IMR-90 (cell line): ENCODE measurements at regions not wholly inside any gene's neighbourhood (a gene's known extent, or its start where the extent isn't known, plus 50 kb on each side); places are given as distances from the start of the nearest gene placed in this dataset.

ENCODE experiments used
- ATAC-seq: fragments of 200-7000 bp; cut with Tn5 transposase; 2 replicates; pipeline ENCODE4 v1.9.1; 2020; ENCODE audit warnings: low read depth, mild to moderate bottlenecking, moderate library complexity
- BruUV-seq: library from RNA; stranded (reverse); fragments of 400-500 nt; replicated peaks from 2 replicates; lab custom pipeline; 2021; lab: Mats Ljungman, UMichigan
- CTCF ChIA-PET: fragments of 300-600 bp; formaldehyde crosslinking; extraction: SDS; loops from one replicate; lab custom pipeline; 2021; ENCODE audit warnings: antibody characterized with exemption; lab: Yijun Ruan, JAX
- POLR2A ChIA-PET: fragments of 300-600 bp; sonication (Branson Sonifier 250); formaldehyde crosslinking; loops from one replicate; lab custom pipeline; 2022; ENCODE audit warnings: antibody characterized with exemption; ENCODE audit not compliant: unreplicated experiment; lab: Charles Lee
- DNase-seq: peaks from one replicate; pipeline ENCODE4 v3.0.0; 2013
- H2AFZ ChIP-seq: replicated peaks from 2 replicates; pipeline ENCODE3; 2013; ENCODE audit warnings: low read length, mild to moderate bottlenecking; ENCODE audit not compliant: poor library complexity
- H2AK5ac ChIP-seq: 2 replicates; pipeline ENCODE4 v1.6.1; 2013; ENCODE audit warnings: low read depth, low read length, inconsistent platforms
- H2AK9ac ChIP-seq: replicated peaks from 2 replicates; pipeline ENCODE3; 2013; ENCODE audit warnings: mild to moderate bottlenecking, low read depth, low read length, moderate library complexity; ENCODE audit not compliant: poor library complexity
- H2BK120ac ChIP-seq: 2 replicates; pipeline ENCODE4 v1.6.1; 2013; ENCODE audit warnings: low read depth, low read length, inconsistent platforms
- H2BK15ac ChIP-seq: 3 replicates; pipeline ENCODE4 v1.6.1; 2013; ENCODE audit warnings: low read depth, low read length, inconsistent platforms
- H2BK20ac ChIP-seq: 2 replicates; pipeline ENCODE4 v1.6.1; 2013; ENCODE audit warnings: low read depth, mild to moderate bottlenecking, inconsistent platforms, low read length, moderate library complexity
- H2BK5ac ChIP-seq: 2 replicates; pipeline ENCODE4 v1.6.1; 2013; ENCODE audit warnings: mild to moderate bottlenecking, low read depth, low read length, inconsistent platforms; ENCODE audit not compliant: poor library complexity, severe bottlenecking
- H3K14ac ChIP-seq: replicated peaks from 2 replicates; pipeline ENCODE4 v1.6.1; 2013; ENCODE audit warnings: low read depth, low read length, inconsistent platforms
- H3K18ac ChIP-seq: 2 replicates; pipeline ENCODE4 v1.6.1; 2013; ENCODE audit warnings: low read depth, low read length, control low read depth
- H3K23ac ChIP-seq: 2 replicates; pipeline ENCODE4 v1.6.1; 2013; ENCODE audit warnings: low read depth, low read length, inconsistent platforms
- H3K27ac ChIP-seq: 2 replicates; pipeline ENCODE4 v1.5.1; 2013; ENCODE audit warnings: mild to moderate bottlenecking, control low read depth, low read length; ENCODE audit not compliant: insufficient read depth
- H3K27me3 ChIP-seq: 2 replicates; pipeline ENCODE4 v1.6.1; 2013; ENCODE audit warnings: low read length; ENCODE audit not compliant: control insufficient read depth, insufficient read depth
- H3K36me3 ChIP-seq: 2 replicates; pipeline ENCODE4 v1.6.1; 2013; ENCODE audit warnings: low read length, mixed read lengths; ENCODE audit not compliant: control insufficient read depth, insufficient read depth
- H3K4ac ChIP-seq: 2 replicates; pipeline ENCODE4 v1.6.1; 2013; ENCODE audit warnings: low read depth, low read length, inconsistent platforms
- H3K4me1 ChIP-seq: 2 replicates; pipeline ENCODE4 v1.6.1; 2013; ENCODE audit warnings: low read length, mixed read lengths; ENCODE audit not compliant: control insufficient read depth, insufficient read depth
- H3K4me2 ChIP-seq: 2 replicates; pipeline ENCODE4 v1.6.1; 2013; ENCODE audit warnings: low read depth, mild to moderate bottlenecking, control low read depth, low read length, moderate library complexity
- H3K4me3 ChIP-seq: 2 replicates; pipeline ENCODE4 v1.5.1; 2013; ENCODE audit warnings: low read depth, mild to moderate bottlenecking, control low read depth, low read length, moderate library complexity; ENCODE audit not compliant: insufficient read depth
- H3K56ac ChIP-seq: 2 replicates; pipeline ENCODE4 v1.6.1; 2013; ENCODE audit warnings: low read length, inconsistent platforms; ENCODE audit not compliant: insufficient read depth; ENCODE audit errors: extremely low read depth
- H3K79me1 ChIP-seq, 2 experiments: 2 replicates each; pipeline ENCODE4 v1.6.1; 2013; ENCODE audit warnings: low read length in 2 of 2, inconsistent platforms in 1 of 2, low read depth in 1 of 2
- H3K9ac ChIP-seq: 2 replicates; pipeline ENCODE4 v1.6.1; 2013; ENCODE audit warnings: low read depth, low read length, control low read depth
- H3K9me1 ChIP-seq: 2 replicates; pipeline ENCODE4 v1.6.1; 2013; ENCODE audit warnings: low read length, inconsistent platforms; ENCODE audit not compliant: insufficient read depth
- H3K9me3 ChIP-seq: 2 replicates; pipeline ENCODE4 v1.6.1; 2013; ENCODE audit warnings: low read length; ENCODE audit not compliant: control insufficient read depth, insufficient read depth
- H4K20me1 ChIP-seq: 2 replicates; pipeline ENCODE4 v1.6.1; 2013; ENCODE audit warnings: low read length, inconsistent platforms; ENCODE audit not compliant: insufficient read depth
- H4K5ac ChIP-seq: 2 replicates; pipeline ENCODE4 v1.6.1; 2013; ENCODE audit warnings: mild to moderate bottlenecking, low read depth, low read length, control low read depth
- H4K8ac ChIP-seq, 2 experiments: 2 replicates each; pipeline ENCODE4 v1.6.1; 2013; ENCODE audit warnings: low read depth in 2 of 2, low read length in 2 of 2, control low read depth in 1 of 2, inconsistent platforms in 1 of 2
- H4K91ac ChIP-seq: 2 replicates; pipeline ENCODE4 v1.6.1; 2013; ENCODE audit warnings: low read depth, low read length, inconsistent platforms; ENCODE audit not compliant: insufficient read depth
- RAD21 ChIP-seq: IDR thresholded peaks from 2 replicates; pipeline ENCODE4 v1.6.1; 2012; ENCODE audit warnings: low read length, improper control_type of control experiment
- RFX5 ChIP-seq: IDR thresholded peaks from 2 replicates; pipeline ENCODE4 v1.8.0; 2012; ENCODE audit warnings: low read depth, mild to moderate bottlenecking, low read length, moderate library complexity
- USF2 ChIP-seq: fragments of 150-350 bp; IDR thresholded peaks from 2 replicates; pipeline ENCODE4 v1.6.1; 2017; ENCODE audit warnings: mild to moderate bottlenecking, antibody characterized with exemption, low read length, low read depth
- WGBS, 2 experiments: methylation state at CpG; one replicate each; pipeline versions ENCODE4 v1.1.5 to v1.1.7; 2013; ENCODE audit warnings: missing lambda C conversion rate in 2 of 2; ENCODE audit not compliant: insufficient read length in 1 of 2; ENCODE audit errors: extremely low coverage in 2 of 2; 5-methylcytosine and 5-hydroxymethylcytosine counted together
- dilution Hi-C: fragments of 300-500 bp; cut with HindIII; formaldehyde crosslinking; loops from one replicate; pipeline ENCODE4 v1.14.3; 2018; ENCODE audit warnings: low sequenced_read_pairs; ENCODE audit not compliant: unreplicated experiment
- in situ Hi-C: fragments of 300-500 bp; cut with MboI; formaldehyde crosslinking; loops from 3 replicates; pipeline ENCODE4 v1.14.3; 2019; ENCODE audit warnings: low sequenced_read_pairs, inconsistent platforms, mixed read lengths
- intact Hi-C: fragments of 100-400 bp; cut with micrococcal nuclease; formaldehyde crosslinking; loops from 2 replicates; pipeline ENCODE4 v1.10.0; 2022

GRCh38 chr10:94103801-94104221 is 110.1 kb downstream of the PLCE1 start:
- H3K27me3 ChIP-seq, result peaks cover 2% of the 10 kb centered on the region; the same call in 1 of the 2 replicates
- H2BK20ac ChIP-seq, result peak overlapping the region; percentile 36; the same call in 1 of the 2 replicates
- ChIA-PET CTCF (no interaction called here), POLR2A (interaction anchor here (0.7 kb wide), 1 partner anchor 33 kb away, joined by 7 read pairs; no protein-coding TSS in a partner anchor)
- peak overlapping the region; percentile 76; the same call in 1 of the 2 replicates for H2AK5ac ChIP-seq
- H3K9me1 ChIP-seq, result peaks cover 21% of the 10 kb centered on the region
- BruUV-seq, result no TSS peak
- no peak overlapping the region for H2AFZ ChIP-seq
- peak overlapping the region; percentile 67; the same call in 1 of the 3 replicates for H2BK15ac ChIP-seq
- H4K5ac ChIP-seq, result no peak overlapping the region
- no peaks in the 10 kb centered on the region for H3K79me1 ChIP-seq
- H3K9me3 ChIP-seq, result no peaks in the 10 kb centered on the region
- peak overlapping the region; percentile 71; the same call in 1 of the 2 replicates for H3K23ac ChIP-seq
- TF ChIP-seq RFX5 (no peak), USF2 (peak; percentile 48; the same call in 1 of the 2 replicates), RAD21 (0 out of 2 replicates have a peak, but pooled peaks have one; percentile 5)
- H3K36me3 ChIP-seq, result no peaks in the 10 kb centered on the region
- no peak overlapping the region; the same call in 1 of the 2 replicates for H3K4ac ChIP-seq
- H3K4me3 ChIP-seq, result no peak overlapping the region
- intact Hi-C loops, result no loop called here
- H3K4me1 ChIP-seq, result peaks cover 21% of the 10 kb centered on the region
- H3K9ac ChIP-seq, result no peak overlapping the region
- no peak overlapping the region for H3K14ac ChIP-seq
- no peak overlapping the region; the same call in 1 of the 2 replicates for H4K91ac ChIP-seq
- peak overlapping the region; percentile 53; the same call in 1 of the 2 replicates for H3K27ac ChIP-seq
- peaks cover 4% of the 10 kb centered on the region; the same call in 1 of the 2 replicates for H4K20me1 ChIP-seq
- no peak overlapping the region for H2AK9ac ChIP-seq
- no CpG with 5 or more reads among the region's 4 CpGs for WGBS, 2 experiments
- peak overlapping the region; percentile 54 for H3K18ac ChIP-seq
- DNase-seq (peak; percentile 91), ATAC-seq (peak; percentile 83)
- dilution Hi-C loops, result no loop called here
- H4K8ac ChIP-seq, result peak overlapping the region in 1 of 2 experiments; percentile 72; a peak in 1 of 4 replicates
- no peak overlapping the region; the same call in 1 of the 2 replicates for H3K56ac ChIP-seq
- H2BK120ac ChIP-seq, result peak overlapping the region; percentile 18; the same call in 1 of the 2 replicates
- in situ Hi-C loops, result no loop called here
- H2BK5ac ChIP-seq, result no peak overlapping the region
- H3K4me2 ChIP-seq, result peak overlapping the region; percentile 94
